ENCODE measurements at regions not wholly inside any gene's neighbourhood (a gene's known extent, or its start where the extent isn't known, plus 50 kb on each side); places are given as distances from the start of the nearest gene placed in this dataset.

DNA sequence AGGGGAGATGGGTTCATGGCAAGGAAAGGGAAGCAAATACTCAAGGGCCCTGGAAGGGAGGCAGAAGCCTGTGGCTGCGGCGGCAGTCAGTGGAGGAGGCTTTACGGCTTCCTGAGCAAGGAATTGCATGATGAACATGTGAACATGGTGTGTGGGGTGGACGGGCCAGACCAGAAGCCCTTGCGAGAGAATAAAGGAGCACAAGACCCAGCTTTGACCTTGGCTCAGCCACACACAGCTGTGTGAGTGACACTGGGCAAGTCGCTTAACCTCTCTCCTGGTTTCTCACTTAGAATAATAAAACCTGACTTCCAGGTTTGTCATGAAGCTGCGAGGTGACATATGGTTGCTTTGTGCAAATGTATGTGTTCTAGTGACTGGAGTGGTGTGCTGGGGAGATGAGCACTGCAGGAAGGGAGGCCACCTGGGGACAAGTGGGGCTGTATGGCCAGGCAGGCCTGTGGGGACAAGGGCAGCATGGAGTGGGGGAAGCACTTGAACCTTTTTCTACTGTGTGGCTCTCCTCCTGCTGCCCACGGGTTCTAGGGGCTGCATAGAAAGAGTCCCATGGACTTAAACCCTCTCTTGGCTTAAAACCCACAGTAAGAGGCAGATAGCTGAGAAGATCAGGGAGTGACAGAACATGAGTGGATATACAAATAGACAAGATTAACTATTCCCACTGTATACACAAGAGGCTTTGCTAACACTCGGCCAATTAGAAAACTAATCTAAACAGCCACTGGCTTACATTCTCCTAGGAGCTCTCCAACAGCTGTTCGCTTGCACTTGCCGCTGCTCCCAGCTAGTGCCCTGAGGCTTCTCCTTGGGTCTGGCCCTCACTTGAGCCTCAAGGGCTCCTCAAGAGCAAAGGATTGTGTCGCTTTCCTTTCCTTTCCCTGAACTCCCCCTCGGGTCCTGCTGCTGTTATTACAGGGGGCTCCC lies 67.3 kb upstream of the CDON start:
- peak overlapping the region in 1 of 4 donors; percentile 31 for H3K27ac ChIP-seq

DNA sequence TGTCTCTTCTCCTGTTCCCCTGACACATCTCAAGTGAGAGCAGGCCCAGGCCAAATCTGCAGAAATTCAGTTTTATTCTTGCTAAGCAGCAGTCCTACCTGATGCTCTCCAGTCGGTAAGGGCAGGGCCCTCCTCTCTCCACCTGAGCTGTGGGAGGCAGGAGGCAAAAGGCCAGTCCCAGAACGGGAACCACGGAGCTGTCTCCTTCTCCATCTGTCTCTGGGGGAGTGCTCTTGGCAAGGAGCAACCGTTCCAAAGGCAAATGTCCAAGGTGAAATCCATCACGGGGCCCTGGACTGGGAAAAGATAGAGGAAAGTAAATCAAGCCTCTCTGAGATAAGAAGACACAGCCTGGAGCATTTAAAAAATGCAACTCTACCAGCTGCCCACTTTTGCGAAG lies 65.2 kb upstream of the CDON start:
- no peak overlapping the region for H3K27ac ChIP-seq
- H3K4me3 ChIP-seq, result no peak overlapping the region
- no peaks in the 10 kb centered on the region for H3K36me3 ChIP-seq
- no peak for DNase-seq
- no peaks in the 10 kb centered on the region for H3K27me3 ChIP-seq
- peaks cover 0 to 8% (median 0%) of the 10 kb centered on the region in 4 donors for H3K4me1 ChIP-seq
- TF ChIP-seq POLR2A (IDR thresholded peaks at IDR 0.05), result no peak
- TF ChIP-seq, protein P1, sequence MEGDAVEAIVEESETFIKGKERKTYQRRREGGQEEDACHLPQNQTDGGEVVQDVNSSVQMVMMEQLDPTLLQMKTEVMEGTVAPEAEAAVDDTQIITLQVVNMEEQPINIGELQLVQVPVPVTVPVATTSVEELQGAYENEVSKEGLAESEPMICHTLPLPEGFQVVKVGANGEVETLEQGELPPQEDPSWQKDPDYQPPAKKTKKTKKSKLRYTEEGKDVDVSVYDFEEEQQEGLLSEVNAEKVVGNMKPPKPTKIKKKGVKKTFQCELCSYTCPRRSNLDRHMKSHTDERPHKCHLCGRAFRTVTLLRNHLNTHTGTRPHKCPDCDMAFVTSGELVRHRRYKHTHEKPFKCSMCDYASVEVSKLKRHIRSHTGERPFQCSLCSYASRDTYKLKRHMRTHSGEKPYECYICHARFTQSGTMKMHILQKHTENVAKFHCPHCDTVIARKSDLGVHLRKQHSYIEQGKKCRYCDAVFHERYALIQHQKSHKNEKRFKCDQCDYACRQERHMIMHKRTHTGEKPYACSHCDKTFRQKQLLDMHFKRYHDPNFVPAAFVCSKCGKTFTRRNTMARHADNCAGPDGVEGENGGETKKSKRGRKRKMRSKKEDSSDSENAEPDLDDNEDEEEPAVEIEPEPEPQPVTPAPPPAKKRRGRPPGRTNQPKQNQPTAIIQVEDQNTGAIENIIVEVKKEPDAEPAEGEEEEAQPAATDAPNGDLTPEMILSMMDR (IDR thresholded peaks at IDR 0.05), result no peak
- no peaks in the 10 kb centered on the region for H3K9me3 ChIP-seq

More for the DNA sequence above, 67.3 kb upstream of the CDON start:
- no peaks in the 10 kb centered on the region for H3K36me3 ChIP-seq
- no peaks in the 10 kb centered on the region for H3K27me3 ChIP-seq
- DNase-seq, result no peak
- no peak for TF ChIP-seq POLR2A (IDR thresholded peaks at IDR 0.05)
- TF ChIP-seq, protein P1 (IDR thresholded peaks at IDR 0.05), result no peak
- peaks cover 0 to 8% (median 0%) of the 10 kb centered on the region in 4 donors for H3K4me1 ChIP-seq
- no peaks in the 10 kb centered on the region for H3K9me3 ChIP-seq
- no peak overlapping the region for H3K4me3 ChIP-seq

DNA sequence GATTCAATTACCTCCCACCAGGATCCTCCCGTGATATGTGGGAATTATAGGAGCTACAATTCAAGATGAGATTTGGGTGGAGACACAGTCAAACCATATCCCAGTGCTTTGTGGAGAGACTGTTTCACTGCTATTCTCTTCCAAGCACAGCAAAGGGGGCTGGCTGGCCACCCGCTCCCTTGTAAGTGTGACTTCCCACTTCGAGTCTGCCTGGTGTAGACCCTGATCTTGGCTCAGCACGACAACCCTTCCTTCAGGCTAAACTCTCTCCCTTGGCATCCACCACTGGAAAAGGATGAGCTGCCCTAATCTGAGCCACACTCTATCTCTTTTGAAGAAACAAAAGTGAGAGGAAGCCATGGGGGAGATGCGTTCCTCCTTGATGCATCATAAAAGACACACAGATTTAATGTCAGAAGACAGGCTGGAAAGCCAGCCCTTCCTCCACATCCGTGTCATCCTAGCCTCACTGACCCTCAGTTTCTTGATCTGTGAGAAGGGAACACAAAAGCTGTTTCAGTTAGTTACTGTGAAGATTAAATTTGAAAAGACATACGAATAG lies 64.7 kb upstream of the CDON start:
- no peak overlapping the region for H3K4me3 ChIP-seq
- no peaks in the 10 kb centered on the region for H3K9me3 ChIP-seq
- H3K27me3 ChIP-seq, result no peaks in the 10 kb centered on the region
- no peak overlapping the region for H3K27ac ChIP-seq
- no peak for DNase-seq
- peaks cover 0 to 8% (median 0%) of the 10 kb centered on the region in 4 donors for H3K4me1 ChIP-seq
- H3K36me3 ChIP-seq, result no peaks in the 10 kb centered on the region
- TF ChIP-seq POLR2A (IDR thresholded peaks at IDR 0.05), result no peak
- TF ChIP-seq, protein P1 (IDR thresholded peaks at IDR 0.05), result no peak

DNA sequence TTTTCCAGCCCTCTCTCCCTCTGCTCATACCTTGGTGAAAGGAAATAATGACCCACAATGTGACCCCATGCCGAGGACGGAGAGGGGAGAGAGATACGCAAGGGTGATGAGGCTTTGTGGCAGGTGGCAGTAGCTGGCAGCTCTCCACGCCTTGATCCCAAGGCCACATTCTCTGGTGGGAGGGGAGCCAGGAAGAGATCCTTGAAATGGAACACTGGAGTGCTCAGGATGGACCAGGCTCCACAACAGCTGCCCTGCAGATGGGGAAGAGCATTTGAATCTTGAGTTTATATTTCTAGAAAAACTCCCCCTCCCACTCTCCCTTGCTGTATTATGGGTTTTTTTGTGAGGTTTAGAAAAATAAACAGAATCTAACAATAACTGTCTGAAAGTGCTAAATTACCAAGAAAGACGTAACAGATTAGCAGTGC lies 61.6 kb upstream of the CDON start:
- Histone ChIP-seq H3K36me3 (no peaks in the 10 kb centered on the region), H3K4me1 (peaks cover 0 to 5% (median 0%) of the 10 kb centered on the region in 4 donors), H3K4me3 (no peak overlapping the region), H3K27ac (no peak overlapping the region), H3K9me3 (no peaks in the 10 kb centered on the region), H3K27me3 (no peaks in the 10 kb centered on the region)
- no peak for DNase-seq
- no peak for TF ChIP-seq POLR2A (IDR thresholded peaks at IDR 0.05)
- TF ChIP-seq, protein P1 (IDR thresholded peaks at IDR 0.05), result no peak

DNA sequence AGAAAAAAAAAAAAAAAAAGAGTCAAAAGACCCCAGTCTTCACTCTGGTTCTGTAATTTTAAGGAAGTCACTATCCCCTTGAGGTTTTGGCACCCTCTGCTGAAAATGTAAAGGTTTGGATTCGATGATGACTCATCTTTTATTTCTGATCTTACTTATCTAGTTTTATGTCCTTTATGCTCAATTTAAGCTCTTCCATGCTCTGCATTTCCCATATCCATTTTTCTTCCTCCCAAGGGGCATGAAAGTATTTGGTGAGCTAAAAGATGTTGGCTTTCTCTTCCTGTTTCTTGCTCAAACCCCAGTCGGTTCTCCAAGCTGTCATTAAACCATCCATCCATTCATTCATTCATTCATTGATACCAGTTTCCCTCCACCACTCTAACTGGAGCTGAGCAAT lies 61.0 kb upstream of the CDON start:
- Histone ChIP-seq H3K4me3 (no peak overlapping the region), H3K36me3 (no peaks in the 10 kb centered on the region), H3K9me3 (no peaks in the 10 kb centered on the region), H3K4me1 (peaks cover 0 to 5% (median 0%) of the 10 kb centered on the region in 4 donors), H3K27ac (no peak overlapping the region), H3K27me3 (no peaks in the 10 kb centered on the region)
- no peak for TF ChIP-seq POLR2A (IDR thresholded peaks at IDR 0.05)
- TF ChIP-seq, protein P1 (IDR thresholded peaks at IDR 0.05), result no peak
- no peak for DNase-seq

Data from Peyer's patch (tissue), 4 donors.